SK-N-SH treated with all-trans-retinoic acid at 6 μM for 48 hours (cell line): ENCODE measurements at regions not wholly inside any gene's neighbourhood (a gene's known extent, or its start where the extent isn't known, plus 50 kb on each side); places are given as distances from the start of the nearest gene placed in this dataset.

Experiments used
- RARB ChIP-seq: fragments of 250-450 bp; sonication (Bioruptor Pico); IDR thresholded peaks from 2 replicates; pipeline ENCODE4 v1.8.0; 2021; ENCODE audit warnings: mild to moderate bottlenecking, moderate library complexity
- ZC3H10 ChIP-seq: fragments of 250-450 bp; sonication (Bioruptor Pico); IDR thresholded peaks from 2 replicates; pipeline ENCODE4 v1.5.1; 2021; ENCODE audit warnings: mild to moderate bottlenecking, moderate library complexity
- ZNF70 ChIP-seq: fragments of 450-650 bp; formaldehyde crosslinking; IDR thresholded peaks from 2 replicates; pipeline ENCODE4 v1.5.0; 2020; ENCODE audit warnings: mild to moderate bottlenecking, moderate library complexity
- TF ChIP-seq, protein P1 (sequence below): fragments of 250-450 bp; sonication (Bioruptor Pico); IDR thresholded peaks from 2 replicates; pipeline ENCODE4 v1.8.0; 2020; ENCODE audit warnings: mild to moderate bottlenecking, moderate library complexity, borderline replicate concordance

DNA sequence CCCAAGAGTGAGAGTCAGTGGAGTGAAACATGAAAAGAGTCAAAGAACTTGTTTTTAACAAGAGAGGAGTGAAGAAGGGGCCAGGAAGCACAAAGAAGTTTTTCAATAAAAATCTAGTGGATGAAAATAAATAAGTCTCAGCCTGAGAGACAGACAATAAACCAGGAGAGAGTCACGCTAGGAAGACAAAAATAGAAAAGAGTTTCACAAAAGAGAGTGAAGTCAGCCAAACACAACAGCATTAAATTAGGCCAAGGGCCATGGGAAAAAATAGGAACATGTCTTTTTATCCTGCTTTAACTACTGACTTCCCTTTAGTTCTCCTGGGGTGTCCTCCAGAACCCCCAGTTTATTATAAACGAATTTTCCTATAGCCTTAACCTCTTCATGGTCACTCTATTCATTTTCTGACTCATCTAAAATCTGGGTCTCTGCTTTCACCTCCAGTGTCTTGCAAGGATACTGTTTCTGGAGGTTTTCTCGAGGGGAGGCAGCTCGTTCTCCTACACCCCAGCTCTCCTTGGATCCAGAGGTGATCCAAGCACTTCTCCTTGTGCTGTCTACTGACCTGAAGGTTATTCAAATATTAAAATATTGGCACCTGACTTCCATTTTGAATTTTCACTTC is 571.5 kb upstream of the PPP2R3A start:
- TF ChIP-seq ZNF70 (CRISPR knock-in tag) (no peak), RARB (CRISPR knock-in tag) (no peak), ZC3H10 (CRISPR knock-in tag) (no peak)
- TF ChIP-seq, protein P1, sequence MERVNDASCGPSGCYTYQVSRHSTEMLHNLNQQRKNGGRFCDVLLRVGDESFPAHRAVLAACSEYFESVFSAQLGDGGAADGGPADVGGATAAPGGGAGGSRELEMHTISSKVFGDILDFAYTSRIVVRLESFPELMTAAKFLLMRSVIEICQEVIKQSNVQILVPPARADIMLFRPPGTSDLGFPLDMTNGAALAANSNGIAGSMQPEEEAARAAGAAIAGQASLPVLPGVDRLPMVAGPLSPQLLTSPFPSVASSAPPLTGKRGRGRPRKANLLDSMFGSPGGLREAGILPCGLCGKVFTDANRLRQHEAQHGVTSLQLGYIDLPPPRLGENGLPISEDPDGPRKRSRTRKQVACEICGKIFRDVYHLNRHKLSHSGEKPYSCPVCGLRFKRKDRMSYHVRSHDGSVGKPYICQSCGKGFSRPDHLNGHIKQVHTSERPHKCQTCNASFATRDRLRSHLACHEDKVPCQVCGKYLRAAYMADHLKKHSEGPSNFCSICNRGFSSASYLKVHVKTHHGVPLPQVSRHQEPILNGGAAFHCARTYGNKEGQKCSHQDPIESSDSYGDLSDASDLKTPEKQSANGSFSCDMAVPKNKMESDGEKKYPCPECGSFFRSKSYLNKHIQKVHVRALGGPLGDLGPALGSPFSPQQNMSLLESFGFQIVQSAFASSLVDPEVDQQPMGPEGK (CRISPR knock-in tag): no peak
